ENCODE measurements at regions not wholly inside any gene's neighbourhood (a gene's known extent, or its start where the extent isn't known, plus 50 kb on each side); places are given as distances from the start of the nearest gene placed in this dataset.

- TF ChIP-seq CTCF (IDR thresholded peaks at IDR 0.05) (no peak), POLR2A (IDR thresholded peaks at IDR 0.05) (no peak), POLR2AphosphoS5 (IDR thresholded peaks at IDR 0.05) (peak in 1 of 3 donors; percentile 68), EP300 (IDR thresholded peaks at IDR 0.05; ENCODE audit: low read depth) (no peak)
These were observed 339.0 kb upstream of the PROK2 start for GRCh38 chr3:72123908-72124441.

Measured in transverse colon (tissue), 4 donors.